Transverse colon (tissue), 3 donors: ENCODE measurements at regions not wholly inside any gene's neighbourhood (a gene's known extent, or its start where the extent isn't known, plus 50 kb on each side); places are given as distances from the start of the nearest gene placed in this dataset.

ENCODE experiments used
- CTCF ChIP-seq, 5 experiments: fragments of 200-600 bp in 3 of 5; fragments of 450-650 bp in 2 of 5; sonication (generic) in 3 of 5; IDR thresholded peaks; 1 replicate in 2 of 5; 2 replicates in 3 of 5; pipeline ENCODE4 v1.5.1; 2016 to 2017; ENCODE audit warnings: antibody characterized with exemption in 5 of 5, inconsistent platforms in 3 of 5, mild to moderate bottlenecking in 2 of 5, moderate library complexity in 1 of 5
- EP300 ChIP-seq: sonication (generic); formaldehyde crosslinking; IDR thresholded peaks from one replicate; pipeline ENCODE4 v1.6.1; 2017; ENCODE audit warnings: antibody characterized with exemption, low read depth
- POLR2A ChIP-seq: fragments of 450-650 bp; IDR thresholded peaks from one replicate; pipeline ENCODE4 v1.6.1; 2016; ENCODE audit warnings: antibody characterized with exemption, mild to moderate bottlenecking, moderate library complexity

GRCh38 chr6:41406728-41407489 lies 71.5 kb downstream of the NCR2 start:
- TF ChIP-seq CTCF (IDR thresholded peaks at IDR 0.05), result no peak
- TF ChIP-seq EP300, result no peak
- no peak for TF ChIP-seq POLR2A
